Hepatocyte (in vitro differentiated cells): ENCODE measurements at regions not wholly inside any gene's neighbourhood (a gene's known extent, or its start where the extent isn't known, plus 50 kb on each side); places are given as distances from the start of the nearest gene placed in this dataset.

Experiments
- DNase-seq: peaks from one replicate; pipeline ENCODE4 v3.0.0-alpha.2; 2016; ENCODE audit warnings: low spot score
- H2AFZ ChIP-seq: fragments of 200-600 bp; sonication (generic); 2 replicates; pipeline ENCODE4 v1.6.0; 2016; ENCODE audit warnings: antibody characterized with exemption, mild to moderate bottlenecking
- H3K27ac ChIP-seq: fragments of 200-600 bp; sonication (generic); 2 replicates; pipeline ENCODE4 v1.5.1; 2016; ENCODE audit warnings: mild to moderate bottlenecking
- H3K27me3 ChIP-seq: fragments of 200-600 bp; sonication (generic); 2 replicates; pipeline ENCODE4 v1.6.1; 2016
- H3K36me3 ChIP-seq: fragments of 200-600 bp; sonication (generic); replicated peaks from 2 replicates; pipeline ENCODE4 v1.5.1; 2016; ENCODE audit warnings: low read depth; ENCODE audit not compliant: insufficient read depth
- H3K4me1 ChIP-seq: fragments of 200-600 bp; sonication (generic); 2 replicates; pipeline ENCODE4 v1.5.1; 2016; ENCODE audit warnings: mild to moderate bottlenecking, moderate library complexity; ENCODE audit not compliant: insufficient read depth
- H3K4me2 ChIP-seq: fragments of 200-600 bp; sonication (generic); 2 replicates; pipeline ENCODE4 v1.6.0; 2016
- H3K4me3 ChIP-seq: fragments of 200-600 bp; sonication (generic); 2 replicates; pipeline ENCODE4 v1.5.1; 2016; ENCODE audit warnings: mild to moderate bottlenecking
- H3K79me2 ChIP-seq: fragments of 200-600 bp; sonication (generic); 2 replicates; pipeline ENCODE4 v1.6.0; 2017; ENCODE audit warnings: mild to moderate bottlenecking
- H3K9me2 ChIP-seq: fragments of 200-600 bp; sonication (generic); replicated peaks from 2 replicates; pipeline ENCODE4 v1.6.0; 2017; ENCODE audit warnings: mild to moderate bottlenecking; ENCODE audit not compliant: insufficient read depth
- H3K9me3 ChIP-seq: fragments of 200-600 bp; sonication (generic); 2 replicates; pipeline ENCODE4 v1.5.1; 2016; ENCODE audit warnings: low read depth, mild to moderate bottlenecking
- H4K20me1 ChIP-seq: fragments of 200-600 bp; sonication (generic); 2 replicates; pipeline ENCODE4 v1.6.0; 2016; ENCODE audit warnings: mild to moderate bottlenecking; ENCODE audit not compliant: insufficient read depth, poor library complexity, severe bottlenecking
- CTCF ChIP-seq: fragments of 200-600 bp; sonication (generic); IDR thresholded peaks from 2 replicates; pipeline ENCODE4 v1.5.1; 2016; ENCODE audit warnings: antibody characterized with exemption, mild to moderate bottlenecking; ENCODE audit not compliant: poor library complexity
- EZH2 ChIP-seq: fragments of 200-600 bp; sonication (generic); IDR thresholded peaks from 2 replicates; pipeline ENCODE4 v1.6.1; 2016; ENCODE audit warnings: antibody characterized with exemption, mild to moderate bottlenecking, borderline replicate concordance
- EZH2phosphoT487 ChIP-seq: fragments of 200-600 bp; sonication (generic); IDR thresholded peaks from one replicate; pipeline ENCODE4 v1.6.1; 2018; ENCODE audit warnings: antibody characterized with exemption, mild to moderate bottlenecking, low read depth, moderate library complexity; ENCODE audit not compliant: unreplicated experiment, severe bottlenecking
- WGBS: methylation state at CpG from one replicate; pipeline ENCODE4 v1.1.6; 2016; ENCODE audit warnings: low lambda C conversion rate; ENCODE audit errors: missing lambda C conversion rate; 5-methylcytosine and 5-hydroxymethylcytosine counted together

- no peaks in the 10 kb centered on the region for H4K20me1 ChIP-seq
- no peak for TF ChIP-seq EZH2
- no peak for TF ChIP-seq CTCF
- no peak overlapping the region for H3K4me2 ChIP-seq
- H3K27ac ChIP-seq, result no peak overlapping the region
- no peaks in the 10 kb centered on the region for H3K9me2 ChIP-seq
- no peak overlapping the region for H3K4me3 ChIP-seq
- no peak overlapping the region for H2AFZ ChIP-seq
- H3K9me3 ChIP-seq, result no peaks in the 10 kb centered on the region
- no peaks in the 10 kb centered on the region for H3K79me2 ChIP-seq
- H3K4me1 ChIP-seq, result no peaks in the 10 kb centered on the region
- H3K36me3 ChIP-seq, result no peaks in the 10 kb centered on the region
- no peak for DNase-seq
- H3K27me3 ChIP-seq, result no peaks in the 10 kb centered on the region
Observed at GRCh38 chr11:98587884-98588283, 432.9 kb upstream of the CNTN5 start.

- Histone ChIP-seq H2AFZ (no peak overlapping the region), H3K9me3 (no peaks in the 10 kb centered on the region), H3K4me3 (no peak overlapping the region), H4K20me1 (no peaks in the 10 kb centered on the region), H3K4me2 (no peak overlapping the region), H3K27ac (no peak overlapping the region), H3K36me3 (no peaks in the 10 kb centered on the region), H3K9me2 (no peaks in the 10 kb centered on the region), H3K79me2 (no peaks in the 10 kb centered on the region), H3K27me3 (no peaks in the 10 kb centered on the region), H3K4me1 (no peaks in the 10 kb centered on the region)
- TF ChIP-seq EZH2phosphoT487 (no peak), CTCF (no peak)
- 89% methylated on average over 5 of the region's 5 CpGs for WGBS
- no peak for DNase-seq
Observed at GRCh38 chr11:98589967-98590366, 430.8 kb upstream of the CNTN5 start.

GRCh38 chr11:98600103-98600502, 420.6 kb upstream of the CNTN5 start:
- H3K27ac ChIP-seq, result no peak overlapping the region
- no peak overlapping the region for H2AFZ ChIP-seq
- H3K27me3 ChIP-seq, result no peaks in the 10 kb centered on the region
- no peaks in the 10 kb centered on the region for H3K4me1 ChIP-seq
- no peak overlapping the region for H3K4me3 ChIP-seq
- no peak for TF ChIP-seq CTCF
- H3K9me3 ChIP-seq, result no peaks in the 10 kb centered on the region
- DNase-seq, result no peak
- no peaks in the 10 kb centered on the region for H3K9me2 ChIP-seq
- no peak overlapping the region for H3K4me2 ChIP-seq
- H4K20me1 ChIP-seq, result no peaks in the 10 kb centered on the region
- H3K79me2 ChIP-seq, result no peaks in the 10 kb centered on the region
- H3K36me3 ChIP-seq, result no peaks in the 10 kb centered on the region
- WGBS, result 79% methylated on average over 3 of the region's 3 CpGs
